Activated T-cell treated with anti-CD3 and anti-CD28 coated beads, Interleukin-2, amount 50 U/mL, for 4 hours (primary cell): ENCODE measurements at regions not wholly inside any gene's neighbourhood (a gene's known extent, or its start where the extent isn't known, plus 50 kb on each side); places are given as distances from the start of the nearest gene placed in this dataset.
"Not testable (repeated sequence)": the region's sequence is repeated elsewhere in the genome, so short reads cannot be mapped to it uniquely, and the experiment has no call there.

Source experiments
- ATAC-seq, 2 donors: fragments of 200-7000 bp; cut with Tn5 transposase; one replicate each; pipeline ENCODE4 v1.10.0; 2021
- DNase-seq: peaks from one replicate; pipeline ENCODE4 v3.0.0-alpha.2; 2020
- H3K27me3 Mint-ChIP-seq: one replicate; pipeline ENCODE4 v1.8.0; 2021; ENCODE audit warnings: low read depth, mixed read lengths
- H3K36me3 Mint-ChIP-seq: one replicate; pipeline ENCODE4 v1.8.0; 2022; ENCODE audit warnings: mixed read lengths; ENCODE audit not compliant: insufficient read depth
- H3K4me1 Mint-ChIP-seq: one replicate; pipeline ENCODE4 v1.8.0; 2021; ENCODE audit warnings: low read depth, mixed read lengths
- H3K4me3 Mint-ChIP-seq: one replicate; pipeline ENCODE4 v1.8.0; 2021; ENCODE audit warnings: mild to moderate bottlenecking, moderate library complexity, mixed read lengths
- H3K9me3 Mint-ChIP-seq: one replicate; pipeline ENCODE4 v1.8.0; 2021; ENCODE audit warnings: mixed read lengths

DNA sequence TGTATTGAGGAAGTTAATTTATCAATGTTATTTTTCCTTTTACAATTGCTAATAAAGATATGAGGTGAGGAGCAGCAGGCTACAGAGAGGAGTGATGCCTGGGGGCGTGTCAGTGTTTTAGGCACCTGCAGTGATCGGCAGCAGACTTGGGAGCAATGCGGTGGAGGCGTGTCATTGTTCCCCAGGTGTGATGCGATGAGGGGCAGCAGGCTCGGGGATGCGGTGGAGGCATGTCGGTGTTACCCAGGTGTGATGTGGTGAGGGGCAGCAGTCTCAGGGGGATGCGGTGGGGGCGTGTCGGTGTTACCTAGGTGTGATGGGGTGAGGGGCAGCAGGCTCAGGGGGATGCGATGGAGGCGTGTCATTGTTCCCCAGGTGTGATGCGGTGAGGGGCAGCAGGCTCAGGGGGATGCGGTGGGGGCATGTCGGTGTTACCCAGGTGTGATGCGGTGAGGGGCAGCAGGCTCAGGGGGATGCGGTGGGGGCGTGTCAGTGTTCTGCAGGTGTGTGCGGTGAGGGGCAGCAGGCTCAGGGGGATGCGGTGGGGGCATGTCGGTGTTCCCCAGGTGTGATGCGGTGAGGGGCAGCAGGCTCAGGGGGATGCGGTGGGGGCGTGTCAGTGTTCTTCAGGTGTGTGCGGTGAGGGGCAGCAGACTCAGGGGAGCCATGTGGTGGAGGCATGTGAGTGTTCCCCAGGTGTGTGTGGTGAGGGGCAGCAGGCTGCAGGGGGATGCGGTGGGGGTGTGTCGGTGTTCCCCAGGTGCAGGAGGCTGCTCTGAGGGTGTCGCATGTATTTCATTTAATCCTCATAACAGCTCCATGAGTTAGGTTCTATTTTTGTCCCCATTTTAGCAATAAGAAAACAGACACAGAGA is 186.2 kb upstream of the GOLGA6L22 start:
- not testable (repeated sequence) for H3K4me1 Mint-ChIP-seq, H3K27me3 Mint-ChIP-seq, H3K4me3 Mint-ChIP-seq, ATAC-seq, DNase-seq, H3K36me3 Mint-ChIP-seq, H3K9me3 Mint-ChIP-seq

DNA sequence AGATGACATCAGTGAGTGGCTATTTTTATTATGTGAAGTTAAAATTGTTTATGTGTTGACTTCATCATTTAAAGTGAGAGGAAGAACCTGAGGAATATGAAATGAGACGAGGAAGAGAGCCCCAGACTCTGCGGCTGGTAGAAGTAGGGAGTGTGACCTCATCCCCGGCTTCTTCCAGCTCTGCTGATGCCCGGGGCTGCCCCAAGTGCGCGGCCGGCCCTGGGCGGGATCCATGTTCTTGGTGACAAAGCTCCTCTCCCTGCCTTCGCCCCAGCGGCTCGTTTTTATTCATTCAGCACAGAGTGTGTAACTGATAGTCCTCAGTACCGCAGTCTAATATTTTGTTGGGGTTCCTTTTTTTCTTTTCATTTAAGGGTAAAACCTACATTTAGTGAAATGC is 185.5 kb upstream of the GOLGA6L22 start:
- H3K36me3 Mint-ChIP-seq, ATAC-seq, H3K4me3 Mint-ChIP-seq, H3K4me1 Mint-ChIP-seq, H3K27me3 Mint-ChIP-seq, DNase-seq, H3K9me3 Mint-ChIP-seq: not testable (repeated sequence)

GRCh38 chr15:22274376-22274775 is 184.3 kb upstream of the GOLGA6L22 start:
- ATAC-seq, result peak in 1 of 2 donors; percentile 23
- not testable (repeated sequence) for H3K9me3 Mint-ChIP-seq, H3K36me3 Mint-ChIP-seq, H3K27me3 Mint-ChIP-seq, DNase-seq, H3K4me1 Mint-ChIP-seq, H3K4me3 Mint-ChIP-seq

GRCh38 chr15:22280770-22281169 is 177.9 kb upstream of the GOLGA6L22 start:
- not testable (repeated sequence) for H3K9me3 Mint-ChIP-seq, H3K27me3 Mint-ChIP-seq, H3K4me3 Mint-ChIP-seq, DNase-seq, ATAC-seq, H3K4me1 Mint-ChIP-seq, H3K36me3 Mint-ChIP-seq

- H3K27me3 Mint-ChIP-seq, DNase-seq, H3K4me3 Mint-ChIP-seq, H3K4me1 Mint-ChIP-seq, H3K36me3 Mint-ChIP-seq, H3K9me3 Mint-ChIP-seq: not testable (repeated sequence)
- peak; percentile 65 to 71 for ATAC-seq
These were observed 175.7 kb upstream of the GOLGA6L22 start for GRCh38 chr15:22282794-22283533.

- not testable (repeated sequence) for H3K36me3 Mint-ChIP-seq, ATAC-seq
These were observed 173.8 kb upstream of the GOLGA6L22 start for GRCh38 chr15:22284795-22285420.

DNA sequence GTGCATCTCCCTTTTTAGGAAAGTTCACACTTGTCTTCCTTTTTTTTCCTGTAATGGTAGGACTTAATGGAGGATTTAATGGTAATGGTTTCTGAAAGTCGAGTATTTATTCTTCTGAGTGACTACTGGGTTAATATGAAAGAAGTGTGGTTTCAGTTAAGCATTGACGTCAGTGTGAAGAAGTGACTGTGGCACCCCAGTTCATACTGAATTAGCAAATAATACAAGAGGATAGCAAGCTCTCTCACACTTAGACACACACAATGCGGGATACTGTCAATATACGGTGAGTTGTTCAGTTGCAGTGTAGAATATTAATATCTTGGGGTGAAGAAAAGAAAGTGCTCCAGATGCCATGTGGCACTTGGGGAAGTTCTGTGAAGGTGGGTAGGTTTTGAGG is 167.6 kb upstream of the GOLGA6L22 start:
- H3K36me3 Mint-ChIP-seq, H3K4me3 Mint-ChIP-seq, H3K27me3 Mint-ChIP-seq, H3K9me3 Mint-ChIP-seq, ATAC-seq, DNase-seq, H3K4me1 Mint-ChIP-seq: not testable (repeated sequence)

More at GRCh38 chr15:22284795-22285420, 173.8 kb upstream of the GOLGA6L22 start:
- H3K27me3 Mint-ChIP-seq, H3K9me3 Mint-ChIP-seq, H3K4me3 Mint-ChIP-seq, DNase-seq, H3K4me1 Mint-ChIP-seq: not testable (repeated sequence)

DNA sequence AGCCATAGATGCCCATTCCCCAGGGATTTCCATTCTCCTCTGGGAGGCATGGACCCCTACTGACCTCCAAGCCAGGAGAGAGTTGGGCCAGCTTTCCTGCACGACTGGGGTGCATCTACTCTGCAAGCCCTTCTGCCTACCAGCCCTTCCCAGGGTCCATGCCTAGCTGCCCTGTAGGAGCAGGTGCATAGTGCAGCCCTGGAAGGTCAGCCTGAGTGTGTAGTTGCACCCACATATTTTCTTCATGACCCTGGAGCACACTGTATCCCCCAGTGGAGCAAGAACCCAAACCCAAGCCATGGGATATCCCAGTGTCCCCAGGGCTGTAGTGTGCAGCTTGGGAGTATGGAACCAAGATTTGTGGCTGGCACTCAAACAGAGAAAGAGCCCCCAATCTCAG is 155.6 kb upstream of the GOLGA6L22 start:
- not testable (repeated sequence) for H3K36me3 Mint-ChIP-seq, H3K4me3 Mint-ChIP-seq, H3K27me3 Mint-ChIP-seq, H3K4me1 Mint-ChIP-seq, DNase-seq, H3K9me3 Mint-ChIP-seq
- peak in 1 of 2 donors; percentile 18 for ATAC-seq
